ENCODE measurements at regions not wholly inside any gene's neighbourhood (a gene's known extent, or its start where the extent isn't known, plus 50 kb on each side); places are given as distances from the start of the nearest gene placed in this dataset.
"Not testable (repeated sequence)": the region's sequence is repeated elsewhere in the genome, so short reads cannot be mapped to it uniquely, and the experiment has no call there.

GRCh38 chr3:181521831-181522230, 189.9 kb upstream of the SOX2 start:
- DNase-seq: no peak

- no peak for DNase-seq
Observed at GRCh38 chr3:181518222-181518621, 193.5 kb upstream of the SOX2 start.

- no peak for DNase-seq
Observed at GRCh38 chr3:181512787-181513186, 198.9 kb upstream of the SOX2 start.

GRCh38 chr3:181510500-181510899, 201.2 kb upstream of the SOX2 start:
- no peak for DNase-seq

GRCh38 chr3:181497358-181497757, 214.4 kb upstream of the SOX2 start:
- DNase-seq: no peak

GRCh38 chr3:181493423-181493822, 218.3 kb upstream of the SOX2 start:
- no peak for DNase-seq

- no peak for DNase-seq
Observed at GRCh38 chr3:181488536-181488935, 223.2 kb upstream of the SOX2 start.

GRCh38 chr3:181487236-181487978, 224.3 kb upstream of the SOX2 start:
- no peak for DNase-seq

- DNase-seq: no peak
Observed at GRCh38 chr3:181486141-181486885, 225.4 kb upstream of the SOX2 start.

- no peak for DNase-seq
Observed at GRCh38 chr3:181484026-181484425, 227.7 kb upstream of the SOX2 start.

GRCh38 chr3:181475146-181475545, 236.6 kb upstream of the SOX2 start:
- not testable (repeated sequence) for DNase-seq

- DNase-seq: no peak
Observed at GRCh38 chr3:181470349-181470748, 241.4 kb upstream of the SOX2 start.

- no peak for DNase-seq
Observed at GRCh38 chr3:181464033-181464694, 247.6 kb upstream of the SOX2 start.

GRCh38 chr3:181461381-181461780, 250.3 kb upstream of the SOX2 start:
- DNase-seq: no peak

- DNase-seq: no peak
Observed at GRCh38 chr3:181459516-181459915, 252.2 kb upstream of the SOX2 start.

- no peak for DNase-seq
Observed at GRCh38 chr3:181458857-181459256, 252.9 kb upstream of the SOX2 start.

- no peak for DNase-seq
Observed at GRCh38 chr3:181457756-181458155, 254.0 kb upstream of the SOX2 start.

GRCh38 chr3:181457190-181457589, 254.5 kb upstream of the SOX2 start:
- no peak for DNase-seq

- DNase-seq: no peak
Observed at GRCh38 chr3:181455276-181455675, 256.4 kb upstream of the SOX2 start.

- no peak for DNase-seq
Observed at GRCh38 chr3:181454451-181455027, 257.2 kb upstream of the SOX2 start.

- DNase-seq: no peak
Observed at GRCh38 chr3:181446741-181447140, 265.0 kb upstream of the SOX2 start.

GRCh38 chr3:181442066-181442465, 269.7 kb upstream of the SOX2 start:
- DNase-seq: no peak

- no peak for DNase-seq
Observed at GRCh38 chr3:181432992-181433391, 278.7 kb upstream of the SOX2 start.

- DNase-seq: no peak
Observed at GRCh38 chr3:181431748-181432147, 280.0 kb upstream of the SOX2 start.

Measured in NK-92 treated with Interleukin-12 subunit alpha and Interleukin-12 subunit beta, amount 100 ng/mL, for 24 hours (cell line).